Fibroblast of mammary gland (primary cell): ENCODE measurements at regions not wholly inside any gene's neighbourhood (a gene's known extent, or its start where the extent isn't known, plus 50 kb on each side); places are given as distances from the start of the nearest gene placed in this dataset.
"Not testable (repeated sequence)": the region's sequence is repeated elsewhere in the genome, so short reads cannot be mapped to it uniquely, and the experiment has no call there.

ENCODE experiments used
- DNase-seq: peaks from one replicate; pipeline ENCODE4 v3.0.0-alpha.2; 2010; ENCODE audit warnings: low read depth
- H3K4me3 ChIP-seq: 2 replicates; pipeline ENCODE4 v1.5.1; 2011; ENCODE audit warnings: low read depth, mild to moderate bottlenecking, low read length, moderate library complexity; ENCODE audit not compliant: control insufficient read depth
- TF ChIP-seq, protein P1 (sequence below): conservative IDR thresholded peaks from 2 replicates; pipeline ENCODE4 v1.5.1; 2011; ENCODE audit warnings: low read depth, low read length, inconsistent platforms; ENCODE audit not compliant: control insufficient read depth, insufficient read depth

DNA sequence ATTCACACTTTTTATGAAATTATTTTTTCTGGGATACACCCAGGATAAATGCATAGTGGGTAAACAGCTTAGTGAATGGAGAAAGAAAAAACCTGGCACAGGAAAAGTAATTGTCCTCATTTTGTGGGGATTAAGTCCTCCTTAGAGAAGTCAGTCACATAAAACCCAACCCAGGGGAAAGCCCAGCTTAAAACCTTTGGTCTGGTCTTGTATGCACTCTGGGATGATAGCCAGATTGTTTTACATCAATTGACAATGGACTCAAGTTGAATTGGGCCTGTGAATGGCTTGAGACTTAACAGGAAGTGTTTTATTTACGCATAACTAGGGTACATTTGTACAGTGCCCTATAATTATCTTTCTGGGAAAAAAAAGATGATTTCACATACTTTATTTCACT is 561.3 kb upstream of the GRIA3 start:
- DNase-seq = no peak
- TF ChIP-seq, protein P1, sequence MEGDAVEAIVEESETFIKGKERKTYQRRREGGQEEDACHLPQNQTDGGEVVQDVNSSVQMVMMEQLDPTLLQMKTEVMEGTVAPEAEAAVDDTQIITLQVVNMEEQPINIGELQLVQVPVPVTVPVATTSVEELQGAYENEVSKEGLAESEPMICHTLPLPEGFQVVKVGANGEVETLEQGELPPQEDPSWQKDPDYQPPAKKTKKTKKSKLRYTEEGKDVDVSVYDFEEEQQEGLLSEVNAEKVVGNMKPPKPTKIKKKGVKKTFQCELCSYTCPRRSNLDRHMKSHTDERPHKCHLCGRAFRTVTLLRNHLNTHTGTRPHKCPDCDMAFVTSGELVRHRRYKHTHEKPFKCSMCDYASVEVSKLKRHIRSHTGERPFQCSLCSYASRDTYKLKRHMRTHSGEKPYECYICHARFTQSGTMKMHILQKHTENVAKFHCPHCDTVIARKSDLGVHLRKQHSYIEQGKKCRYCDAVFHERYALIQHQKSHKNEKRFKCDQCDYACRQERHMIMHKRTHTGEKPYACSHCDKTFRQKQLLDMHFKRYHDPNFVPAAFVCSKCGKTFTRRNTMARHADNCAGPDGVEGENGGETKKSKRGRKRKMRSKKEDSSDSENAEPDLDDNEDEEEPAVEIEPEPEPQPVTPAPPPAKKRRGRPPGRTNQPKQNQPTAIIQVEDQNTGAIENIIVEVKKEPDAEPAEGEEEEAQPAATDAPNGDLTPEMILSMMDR = no peak
- no peak overlapping the region for H3K4me3 ChIP-seq

- no peak overlapping the region for H3K4me3 ChIP-seq
- DNase-seq = no peak
- TF ChIP-seq, protein P1 = no peak
Measured at GRCh38 chrX:122625239-122625638, 558.8 kb upstream of the GRIA3 start.

DNA sequence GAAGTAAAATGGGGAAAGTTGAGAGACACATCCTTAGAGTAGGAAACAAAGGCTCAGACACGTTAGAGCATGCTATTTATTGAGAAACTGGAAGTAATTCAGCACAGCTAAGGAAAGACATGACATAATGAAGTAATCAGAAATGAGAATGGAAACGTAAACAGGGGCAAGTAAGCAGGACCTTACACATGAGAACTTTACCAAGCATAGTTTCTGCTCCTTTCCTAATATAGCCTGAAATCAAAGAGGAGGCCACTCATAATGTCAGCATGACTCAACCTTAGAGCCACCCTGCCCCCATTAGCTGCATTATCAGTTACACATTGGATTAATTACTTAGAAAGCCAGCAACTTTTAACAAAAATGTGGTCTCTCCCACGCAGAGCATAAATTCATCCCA is 558.3 kb upstream of the GRIA3 start:
- TF ChIP-seq, protein P1 = no peak
- DNase-seq = peak; percentile 88
- no peak overlapping the region for H3K4me3 ChIP-seq

- TF ChIP-seq, protein P1 = no peak
- peak; percentile 58 for DNase-seq
- no peak overlapping the region for H3K4me3 ChIP-seq
Measured at GRCh38 chrX:122626871-122627270, 557.2 kb upstream of the GRIA3 start.

GRCh38 chrX:122641136-122641535 is 542.9 kb upstream of the GRIA3 start:
- DNase-seq = peak; percentile 83
- H3K4me3 ChIP-seq = no peak overlapping the region
- TF ChIP-seq, protein P1 = no peak

- peak; percentile 83 for DNase-seq
- TF ChIP-seq, protein P1 = no peak
- no peak overlapping the region for H3K4me3 ChIP-seq
Measured at GRCh38 chrX:122641826-122642225, 542.3 kb upstream of the GRIA3 start.

DNA sequence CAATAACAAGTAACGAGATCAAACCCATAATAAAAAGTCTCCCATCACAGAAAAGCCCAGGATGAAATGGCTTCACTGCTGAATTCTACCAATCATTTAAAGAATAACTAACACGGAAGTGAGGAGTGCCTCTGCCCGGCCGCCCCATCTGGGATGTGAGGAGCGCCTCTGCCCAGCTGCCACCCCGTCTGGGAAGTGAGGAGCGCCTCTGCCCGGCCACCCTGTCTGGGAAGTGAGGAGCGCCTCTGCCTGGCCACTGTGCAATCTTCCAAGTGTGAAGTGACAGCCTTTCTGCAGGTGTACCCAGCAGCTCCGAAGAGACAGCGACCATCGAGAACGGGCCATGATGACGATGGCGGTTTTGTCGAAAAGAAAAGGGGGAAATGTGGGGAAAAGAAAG is 528.8 kb upstream of the GRIA3 start:
- DNase-seq, H3K4me3 ChIP-seq: not testable (repeated sequence)
